Activated effector memory CD4-positive, alpha-beta T cell treated with Interleukin-2 at 50 U/mL for 16 hours (primary cell): ENCODE measurements at regions not wholly inside any gene's neighbourhood (a gene's known extent, or its start where the extent isn't known, plus 50 kb on each side); places are given as distances from the start of the nearest gene placed in this dataset.

Source experiments
- DNase-seq: peaks from one replicate; pipeline ENCODE4 v3.0.0-alpha.2; 2020

DNA sequence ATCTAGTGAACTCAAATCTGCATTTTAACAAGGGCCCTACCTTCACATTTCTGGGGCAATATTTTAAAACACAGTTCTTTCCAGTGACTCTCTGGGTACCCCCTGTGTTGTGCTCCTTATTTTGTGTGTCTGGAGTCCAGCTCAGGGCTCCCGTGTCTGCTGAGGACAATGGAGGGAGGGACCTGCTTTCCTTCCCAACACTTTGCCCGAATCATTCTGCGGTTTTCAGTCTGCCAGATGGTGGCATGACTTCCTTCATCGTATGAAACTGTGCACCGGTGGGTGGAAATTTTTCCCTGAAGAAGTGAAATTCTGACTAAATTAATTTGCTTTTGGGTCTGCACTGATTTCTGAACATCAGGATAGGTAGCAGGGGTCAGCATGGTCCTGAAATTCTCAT, 153.6 kb upstream of the CD180 start:
- DNase-seq, result no peak

DNA sequence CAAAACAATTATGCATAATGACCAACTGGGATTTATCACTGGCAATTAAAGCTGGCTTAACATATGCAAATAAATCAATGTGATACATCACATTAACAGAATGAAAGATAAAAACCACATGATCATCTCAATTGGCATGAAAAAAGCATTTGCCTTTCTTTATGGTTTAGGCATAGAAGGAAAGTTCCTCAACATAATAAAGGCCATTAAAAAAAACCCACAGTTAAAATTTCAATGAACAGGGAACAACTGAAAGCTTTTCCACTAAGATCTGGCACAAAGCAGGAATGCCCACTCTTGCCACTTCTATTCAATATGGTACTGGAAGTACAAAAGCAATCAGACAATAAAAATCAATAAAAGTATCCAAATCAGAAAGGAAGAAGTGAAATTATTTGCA, 151.2 kb upstream of the CD180 start:
- no peak for DNase-seq

GRCh38 chr5:67346611-67347010, 150.0 kb upstream of the CD180 start:
- DNase-seq, result no peak

DNA sequence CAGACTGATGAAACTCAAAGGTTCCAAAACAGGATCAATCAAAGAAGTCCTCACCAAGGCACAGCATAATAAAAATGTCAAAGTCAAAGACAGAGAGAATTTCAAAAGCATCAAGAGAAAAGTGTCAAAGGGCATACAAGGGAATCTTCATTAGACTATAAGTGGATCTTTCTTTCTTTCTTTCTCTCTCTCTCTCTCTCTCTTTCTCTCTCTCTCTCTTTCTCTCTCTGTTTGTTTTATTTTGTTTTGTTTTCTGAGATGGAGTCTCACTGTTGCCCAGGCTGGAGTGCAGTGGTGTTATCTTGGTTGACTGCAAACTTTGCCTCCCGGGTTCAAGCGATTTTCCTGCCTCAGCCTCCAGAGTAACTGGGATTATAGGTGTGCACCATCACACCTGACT, 148.3 kb upstream of the CD180 start:
- DNase-seq, result no peak

DNA sequence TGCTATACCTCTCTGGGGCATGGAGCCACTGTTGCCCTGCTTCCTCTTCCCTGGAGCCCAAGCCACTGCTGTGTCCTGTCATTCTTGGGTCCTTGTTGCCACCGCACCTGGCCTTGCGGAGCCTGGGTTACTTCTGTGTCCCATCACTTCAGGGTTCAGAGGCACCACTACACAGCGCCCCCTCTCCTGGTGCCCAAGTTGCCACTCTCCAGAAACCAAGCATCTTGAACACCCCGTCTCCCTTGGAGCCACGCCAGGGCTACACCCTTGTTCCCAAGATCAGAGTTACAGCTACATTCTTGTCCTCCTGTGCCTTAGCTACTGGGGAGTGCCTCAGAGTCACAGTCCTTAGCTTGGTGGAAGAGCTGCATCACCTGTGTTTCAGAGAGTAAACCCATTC, 147.2 kb upstream of the CD180 start:
- DNase-seq, result no peak

- DNase-seq, result no peak
Observed at GRCh38 chr5:67341478-67341877, 144.9 kb upstream of the CD180 start.

DNA sequence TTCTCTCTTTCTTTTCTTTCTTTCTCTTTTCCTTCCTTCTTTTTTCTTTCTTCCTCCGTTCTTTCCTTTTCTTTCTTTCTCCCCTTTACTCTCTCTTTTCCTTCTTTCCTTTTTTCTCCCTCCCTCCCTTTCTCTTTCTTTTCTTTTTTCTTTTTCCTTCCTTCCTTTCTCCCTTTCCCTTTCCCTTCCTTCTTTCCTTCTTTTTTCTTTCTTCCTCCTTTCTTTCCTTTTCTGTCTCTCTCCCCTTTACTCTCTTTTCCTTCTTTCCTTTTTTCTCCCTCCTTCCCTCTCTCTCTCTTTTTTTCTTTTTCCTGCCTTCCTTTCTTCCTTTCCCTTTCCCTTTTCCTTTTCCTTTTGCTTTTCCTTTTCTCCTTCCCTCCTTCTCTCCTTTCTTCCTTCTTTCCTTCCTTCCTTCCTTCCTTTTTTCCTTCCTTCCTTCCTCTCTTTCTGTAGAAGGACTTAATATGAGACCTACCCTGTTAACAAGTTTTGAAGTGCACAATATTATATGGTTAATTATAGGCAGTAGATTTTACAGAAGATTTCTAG, 142.7 kb upstream of the CD180 start:
- no peak for DNase-seq

DNA sequence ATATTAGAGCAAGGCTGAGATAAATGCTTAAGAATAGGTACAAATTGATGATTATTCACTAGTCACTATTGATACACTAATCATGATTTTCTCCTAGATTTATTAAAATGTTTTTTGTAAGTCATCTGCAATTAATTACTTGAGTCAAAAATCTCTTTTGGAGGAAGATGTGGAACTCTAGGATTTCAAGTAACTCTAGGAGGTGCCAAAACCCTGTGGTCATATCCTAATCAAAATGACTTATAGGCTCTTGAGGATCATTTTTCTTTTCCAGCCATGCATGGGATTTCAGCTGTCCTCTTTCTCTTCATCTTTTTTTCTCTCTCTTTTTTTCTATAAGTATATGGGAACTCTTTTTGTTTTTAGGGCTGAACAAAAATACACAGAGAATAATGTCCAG, 141.8 kb upstream of the CD180 start:
- DNase-seq, result no peak

DNA sequence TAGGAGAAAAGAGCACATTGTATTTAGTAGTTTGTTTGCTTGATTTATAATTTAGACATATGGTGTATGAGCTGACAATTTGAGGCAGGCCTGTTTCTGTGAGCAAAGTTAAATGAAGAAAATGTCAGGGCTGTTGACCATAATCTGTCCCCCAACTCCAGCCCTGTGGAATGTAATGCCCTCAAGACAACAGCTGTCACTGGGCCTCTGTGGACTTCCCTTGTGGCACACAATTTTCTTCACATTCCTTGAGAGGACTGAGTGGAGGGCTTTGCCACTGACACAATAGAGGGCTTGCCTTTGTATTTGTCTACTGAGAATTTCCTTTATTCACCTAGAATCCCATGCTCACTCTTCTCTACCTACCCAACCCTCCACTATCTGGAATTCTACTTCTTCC, 141.2 kb upstream of the CD180 start:
- DNase-seq, result no peak

DNA sequence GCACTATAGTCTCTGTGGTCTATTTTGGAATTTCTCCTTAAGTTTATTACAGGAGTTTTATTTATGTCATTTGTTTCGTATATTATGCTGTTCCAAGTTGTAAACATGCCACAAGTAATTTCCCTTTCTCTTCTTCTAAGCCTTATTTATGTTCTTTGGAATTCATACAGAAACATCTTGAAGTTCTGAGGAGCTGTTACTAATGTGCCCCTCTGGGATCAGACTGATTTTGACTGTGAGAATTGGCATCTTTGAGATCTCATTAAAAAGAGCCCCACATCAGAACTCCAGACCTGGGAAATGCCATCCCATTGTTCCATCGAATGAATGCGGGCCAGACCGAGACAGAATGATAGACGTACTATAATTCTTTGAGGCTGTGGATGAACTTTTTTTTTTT, 138.8 kb upstream of the CD180 start:
- DNase-seq, result no peak

- no peak for DNase-seq
Observed at GRCh38 chr5:67334373-67334772, 137.8 kb upstream of the CD180 start.

DNA sequence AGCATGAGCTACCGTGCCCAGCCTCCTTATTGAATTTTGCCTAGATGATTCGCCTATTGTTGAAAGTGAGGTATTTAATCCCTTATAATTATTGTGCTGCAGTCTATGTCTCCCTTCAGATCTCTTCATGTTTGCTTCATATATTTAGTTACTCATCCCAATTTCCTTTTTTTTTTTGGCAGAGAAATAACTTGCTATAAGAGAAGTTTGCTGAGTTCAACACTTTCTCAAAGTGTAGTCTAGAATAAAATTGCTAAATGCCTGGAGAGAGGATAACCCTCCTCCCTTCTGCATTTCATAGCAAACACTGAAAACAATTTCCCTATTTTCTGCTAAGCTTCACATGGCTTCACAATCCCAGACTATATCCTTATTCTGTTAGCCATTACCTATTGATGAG, 136.6 kb upstream of the CD180 start:
- no peak for DNase-seq

- no peak for DNase-seq
Observed at GRCh38 chr5:67331296-67331925, 134.8 kb upstream of the CD180 start.

- DNase-seq, result no peak
Observed at GRCh38 chr5:67319935-67320725, 123.5 kb upstream of the CD180 start.

DNA sequence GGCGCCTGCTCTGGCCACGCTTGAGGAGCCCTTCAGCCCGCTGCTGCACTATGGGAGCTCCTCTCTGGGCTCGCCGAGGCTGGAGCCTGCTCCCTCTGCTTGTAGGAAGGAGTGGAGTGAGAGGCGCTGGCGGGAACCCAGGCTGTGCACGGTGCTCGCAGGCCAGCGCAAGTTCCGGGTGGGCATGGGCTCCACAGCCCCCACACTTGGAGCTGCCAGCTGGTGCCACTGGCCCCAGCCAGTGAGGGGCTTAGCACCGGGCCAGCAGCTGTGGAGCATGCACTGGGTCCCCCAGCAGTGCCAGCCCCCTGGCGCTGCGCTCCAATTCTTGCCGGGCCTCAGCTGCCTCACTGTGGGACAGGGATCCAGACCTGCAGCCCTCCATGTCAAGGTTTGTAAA, 122.1 kb upstream of the CD180 start:
- DNase-seq, result no peak

GRCh38 chr5:67317603-67318002, 121.0 kb upstream of the CD180 start:
- no peak for DNase-seq

- no peak for DNase-seq
Observed at GRCh38 chr5:67316695-67317094, 120.1 kb upstream of the CD180 start.

- DNase-seq, result no peak
Observed at GRCh38 chr5:67315082-67315989, 118.7 kb upstream of the CD180 start.

- DNase-seq, result no peak
Observed at GRCh38 chr5:67311701-67312100, 115.1 kb upstream of the CD180 start.

DNA sequence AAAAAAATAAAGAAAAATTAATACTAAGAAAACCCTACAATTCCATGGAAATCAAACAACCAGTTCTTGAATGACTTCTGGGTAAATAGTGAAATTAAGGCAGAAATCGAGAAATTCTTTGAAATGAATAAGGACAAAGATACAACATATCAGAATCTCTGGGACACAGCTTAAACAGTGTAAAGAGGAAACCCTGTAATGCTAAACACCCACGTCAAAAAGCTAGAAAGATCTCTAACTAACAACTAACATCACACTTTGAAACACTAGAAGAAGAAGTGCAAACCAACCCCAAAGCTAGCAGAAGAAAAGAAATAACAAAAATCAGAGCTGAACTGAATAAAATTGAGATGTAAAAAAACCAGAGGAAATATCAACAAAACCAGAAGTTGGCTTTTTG, 114.6 kb upstream of the CD180 start:
- no peak for DNase-seq

DNA sequence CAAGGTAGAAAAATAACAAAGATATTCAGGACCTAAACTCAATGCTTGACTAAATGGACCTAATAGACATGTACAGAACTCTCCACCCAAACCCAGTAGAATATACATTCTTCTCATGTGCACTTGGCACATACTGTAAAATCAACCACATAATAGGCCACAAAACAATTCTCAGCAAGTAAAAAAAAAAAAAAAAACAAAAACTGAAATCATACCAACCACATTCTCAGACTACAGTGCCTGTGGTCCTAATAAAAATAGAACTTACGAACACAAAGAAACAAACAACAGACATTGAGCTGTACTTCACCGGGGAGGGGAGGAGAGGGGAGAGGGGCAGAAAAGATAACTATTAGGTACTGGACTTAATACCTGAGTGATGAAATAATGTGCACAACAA, 114.1 kb upstream of the CD180 start:
- DNase-seq, result no peak

GRCh38 chr5:67310169-67310568, 113.6 kb upstream of the CD180 start:
- DNase-seq, result no peak

DNA sequence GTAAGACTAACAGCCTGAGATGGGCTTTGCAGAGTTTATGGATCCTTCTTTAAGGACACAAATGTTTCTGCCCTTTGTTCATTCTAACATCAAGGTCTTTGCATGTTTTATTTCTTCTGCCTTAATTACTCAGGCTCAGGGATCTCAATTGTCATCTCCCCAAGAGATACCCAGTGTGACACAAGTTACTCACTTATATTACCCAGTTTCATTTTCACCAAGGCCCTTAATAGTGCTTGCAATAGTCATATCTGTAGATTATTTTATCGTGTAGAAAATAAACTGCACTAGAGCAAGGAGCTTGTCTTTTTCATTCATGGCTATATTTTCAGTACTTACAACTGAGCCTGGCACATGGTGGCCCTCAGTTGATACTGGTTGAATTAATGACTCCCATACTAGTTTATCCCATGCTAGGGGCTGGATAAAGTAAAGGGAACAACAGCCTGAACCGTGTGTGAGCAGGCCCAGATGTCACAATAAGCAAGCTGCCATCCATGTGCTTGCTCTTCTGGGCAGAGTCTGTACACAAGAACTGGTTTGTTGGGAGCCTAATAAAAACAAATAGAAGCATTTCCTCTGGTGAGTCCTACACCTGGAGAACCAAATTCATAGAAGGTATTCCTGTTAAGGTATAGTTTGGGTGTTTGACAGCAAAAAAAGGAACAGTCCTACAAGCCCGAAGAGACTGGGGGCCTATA, 112.5 kb upstream of the CD180 start:
- no peak for DNase-seq
